ENCODE measurements at regions not wholly inside any gene's neighbourhood (a gene's known extent, or its start where the extent isn't known, plus 50 kb on each side); places are given as distances from the start of the nearest gene placed in this dataset.

DNA sequence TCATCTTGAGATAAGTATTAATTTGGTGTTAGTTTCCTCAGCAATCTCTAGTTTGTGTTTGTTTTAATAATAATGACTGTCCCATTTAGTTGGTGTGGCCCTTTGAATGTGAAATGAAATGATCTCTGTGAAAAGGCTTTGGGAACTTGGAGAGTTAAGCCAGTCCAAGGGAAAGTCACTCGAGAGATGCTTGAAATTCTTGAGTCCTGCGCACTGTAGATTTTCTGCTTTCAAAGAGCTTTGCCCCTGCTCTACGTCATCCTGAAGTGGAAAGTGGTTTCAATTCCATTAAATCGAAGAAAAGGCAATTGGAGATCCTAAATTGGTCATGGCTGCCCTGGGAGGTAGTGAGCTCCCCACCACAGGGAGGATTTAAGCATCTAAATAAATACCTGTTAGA lies 403.8 kb downstream of the ZNF536 start:
- DNase-seq = no peak

DNA sequence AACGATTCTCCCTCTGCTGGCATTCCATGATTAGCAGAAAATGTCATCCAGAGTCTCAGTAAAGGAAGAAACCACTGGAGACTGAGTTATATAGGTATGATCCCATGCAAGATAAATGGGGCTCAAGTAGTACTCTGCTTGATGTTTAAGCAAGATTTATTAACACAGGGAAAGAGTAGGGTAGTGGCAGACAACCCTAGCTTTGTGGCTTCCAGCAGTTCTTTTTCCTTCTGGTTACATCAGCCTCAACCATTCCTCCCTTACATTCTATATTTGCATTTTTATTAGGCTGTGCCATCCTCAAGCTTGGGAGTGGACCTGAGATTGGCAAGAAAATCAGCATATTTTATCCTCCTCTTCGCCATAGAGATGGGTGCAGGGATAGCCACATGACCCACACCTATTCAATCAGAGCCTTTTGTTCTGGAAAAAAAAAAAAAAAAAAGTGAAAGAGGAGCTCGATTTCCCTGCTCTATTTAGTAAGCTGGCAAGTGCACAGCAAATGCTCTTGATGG lies 402.1 kb downstream of the ZNF536 start:
- no peak for DNase-seq

DNA sequence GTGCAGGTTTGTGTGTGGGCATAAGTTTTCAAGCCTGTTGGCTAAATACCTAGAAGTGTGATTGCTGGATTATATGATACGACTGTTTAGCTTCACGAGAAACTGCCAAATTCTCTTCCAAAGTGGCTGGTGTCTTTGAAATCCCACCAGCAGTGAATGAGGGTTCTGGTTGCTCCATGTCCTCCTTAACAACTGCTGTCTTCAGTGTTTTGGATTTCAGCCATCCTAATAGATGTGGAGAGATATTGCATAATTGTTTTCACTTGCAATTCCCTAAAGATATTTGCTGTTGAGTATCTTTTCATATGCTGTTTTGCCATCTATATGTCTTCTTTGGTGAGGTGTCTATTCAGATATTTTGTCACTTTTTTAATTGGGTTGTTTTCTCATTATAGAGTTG lies 390.5 kb downstream of the ZNF536 start:
- DNase-seq = no peak

DNA sequence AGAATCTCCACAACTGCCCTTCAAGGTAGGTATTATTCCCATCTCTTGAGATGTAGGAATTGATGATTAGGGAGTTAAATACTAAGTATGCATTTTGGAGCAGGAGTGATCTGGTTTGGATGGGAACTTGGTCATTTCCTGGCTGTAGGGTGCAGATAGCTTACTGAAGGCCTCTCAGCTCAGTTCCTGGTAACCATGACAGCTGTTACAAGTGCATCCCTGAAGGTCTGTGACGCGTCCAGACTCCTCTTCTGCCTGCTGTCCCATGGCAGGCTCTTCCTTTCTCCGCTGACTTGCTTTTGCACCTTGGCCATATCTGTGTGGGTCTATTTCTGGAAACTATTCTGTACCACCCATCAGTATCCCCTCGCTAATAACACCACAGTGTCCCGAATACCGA lies 387.8 kb downstream of the ZNF536 start:
- DNase-seq = no peak

DNA sequence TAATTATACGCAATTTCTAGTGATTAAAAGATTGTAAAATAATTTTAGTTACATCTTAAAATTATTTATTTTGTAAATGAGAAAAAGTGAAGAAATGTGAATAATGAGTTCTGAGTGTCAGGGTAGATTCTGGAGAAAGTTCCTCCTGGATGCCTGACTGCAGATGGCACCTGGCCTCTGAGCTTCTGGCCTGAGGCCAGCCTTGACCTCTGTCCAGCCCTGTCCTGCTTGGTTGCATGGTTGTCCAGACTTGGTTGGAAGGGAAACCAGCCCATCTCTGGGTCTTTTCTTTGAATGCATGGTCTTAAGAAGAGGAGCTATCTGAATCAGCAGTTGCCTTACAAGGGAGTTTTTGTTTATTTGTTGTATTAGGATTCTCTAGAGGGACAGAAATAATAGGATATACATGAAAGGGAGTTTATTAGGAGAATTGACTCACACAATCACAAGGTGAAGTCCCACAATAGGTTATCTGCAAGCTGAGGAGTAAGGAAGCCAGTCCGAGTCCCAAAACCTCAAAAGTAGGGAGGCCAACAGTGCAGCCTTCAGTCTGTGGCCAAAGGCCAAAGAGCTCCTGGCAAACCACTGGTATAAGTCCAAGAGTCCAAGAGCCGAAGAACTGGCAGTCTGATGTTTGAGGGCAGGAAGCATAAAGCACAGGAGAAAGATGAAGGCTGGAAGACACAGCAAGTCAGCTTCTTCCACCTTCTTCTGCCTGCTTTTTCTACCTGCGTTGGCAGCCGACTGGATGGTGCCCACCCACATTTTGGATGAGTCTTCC lies 385.8 kb downstream of the ZNF536 start:
- no peak for DNase-seq

DNA sequence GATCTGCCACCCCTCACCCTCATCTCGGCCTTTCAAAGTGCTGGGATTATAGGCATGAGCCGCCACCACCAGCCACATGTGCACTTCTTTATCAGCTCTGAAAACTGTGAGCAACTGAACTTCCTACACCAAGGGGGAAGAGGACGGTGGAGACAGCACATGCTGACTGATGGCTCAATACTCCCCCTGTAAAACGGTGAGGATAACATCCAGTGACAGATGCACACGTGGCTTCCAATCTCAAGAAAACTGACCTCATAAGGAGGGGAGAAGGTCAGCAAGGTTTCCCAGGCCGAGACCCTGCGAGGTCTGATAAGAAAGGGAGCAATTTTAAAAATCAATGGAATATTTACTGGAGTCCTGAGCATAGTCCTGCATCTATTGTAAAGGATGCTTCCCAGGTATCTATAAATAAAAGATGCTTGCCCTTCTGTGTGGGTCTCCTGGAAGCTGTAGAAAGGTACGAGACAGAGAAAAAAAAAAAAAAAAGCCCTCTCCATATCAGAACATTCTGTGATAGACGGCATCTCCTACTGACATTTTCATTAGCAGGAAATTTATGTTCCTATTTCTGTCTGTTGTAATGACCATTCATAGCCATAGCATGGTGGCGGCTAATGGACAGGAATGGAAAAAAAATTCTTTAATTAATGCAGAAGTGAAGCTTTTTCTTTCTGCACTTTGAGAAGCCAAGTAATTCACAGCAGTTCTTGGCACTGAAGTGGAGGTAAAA lies 385.1 kb downstream of the ZNF536 start:
- no peak for DNase-seq

DNA sequence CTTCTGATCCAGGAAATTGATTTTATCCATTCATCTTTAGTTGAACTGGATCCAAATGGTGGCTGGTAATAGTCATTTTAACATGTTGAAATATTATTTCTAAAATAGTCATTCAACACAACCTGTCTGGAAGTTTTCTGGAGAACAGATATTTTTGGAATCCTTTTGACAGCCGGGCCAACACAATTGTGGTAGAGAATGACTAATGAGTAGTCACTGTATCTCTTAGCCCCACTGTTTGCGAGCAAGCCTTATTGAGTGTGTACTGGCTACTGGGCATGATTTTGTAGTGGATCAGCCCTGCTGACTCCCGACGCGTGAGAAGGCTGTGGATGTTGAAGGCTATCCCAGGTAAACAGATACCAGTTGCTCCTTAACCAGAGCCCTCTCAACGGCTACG lies 383.4 kb downstream of the ZNF536 start:
- DNase-seq = no peak

DNA sequence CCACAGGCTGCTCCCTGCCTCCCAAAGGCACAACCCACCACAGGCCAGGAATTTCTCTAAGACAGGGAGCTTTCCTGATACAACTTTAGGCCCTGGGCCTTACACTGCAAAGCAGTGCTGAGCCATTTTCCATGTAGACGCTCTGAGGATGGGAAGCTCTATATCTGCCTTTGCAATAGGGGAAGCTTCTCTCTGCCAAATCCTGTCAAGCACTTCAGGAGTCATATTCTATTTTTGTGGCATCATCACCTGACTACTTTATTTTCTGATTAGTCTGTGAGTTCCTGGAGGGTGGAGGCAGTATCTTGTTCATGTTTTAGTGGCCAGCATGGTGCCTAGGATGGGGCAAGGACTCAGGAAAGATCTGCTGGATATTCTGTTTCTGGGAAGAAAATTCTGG lies 382.0 kb downstream of the ZNF536 start:
- no peak for DNase-seq

DNA sequence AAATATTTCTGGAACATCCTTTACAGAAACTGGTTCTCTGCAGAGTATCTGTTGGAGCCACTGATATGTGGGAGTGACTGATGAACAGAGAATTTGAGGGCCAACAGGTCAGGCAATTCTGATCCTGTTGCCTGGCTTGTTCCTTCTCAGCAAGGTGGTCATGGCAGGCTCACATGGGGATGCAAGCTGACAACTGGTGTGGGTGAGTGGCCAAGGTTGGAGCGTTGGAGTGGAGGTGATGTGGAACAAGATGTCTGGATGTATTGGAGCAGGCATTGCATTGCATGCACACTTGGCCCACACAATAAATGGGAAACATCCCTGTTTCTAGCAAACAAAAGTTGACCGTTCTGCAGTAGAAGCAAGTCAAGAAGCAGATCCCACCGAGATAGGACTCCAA lies 380.7 kb downstream of the ZNF536 start:
- DNase-seq = no peak

DNA sequence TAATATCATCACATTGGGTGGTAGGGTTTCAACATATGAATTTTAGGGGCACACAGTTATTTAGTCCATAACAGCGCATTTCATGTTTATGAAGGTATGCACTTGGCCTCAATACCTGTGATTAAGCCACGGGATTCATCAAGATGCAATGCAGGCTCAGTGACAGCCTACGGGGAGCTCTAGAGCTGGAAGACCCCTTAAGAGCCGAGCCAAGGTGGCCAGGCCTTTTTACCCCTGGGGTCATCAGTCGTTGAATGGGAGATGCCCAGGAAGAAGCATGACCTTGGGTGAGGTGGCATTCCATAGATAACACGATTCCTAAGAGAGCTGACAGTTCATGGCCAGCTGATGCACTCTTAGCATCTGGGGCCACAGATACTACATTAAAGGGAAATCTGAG lies 380.0 kb downstream of the ZNF536 start:
- DNase-seq = no peak

DNA sequence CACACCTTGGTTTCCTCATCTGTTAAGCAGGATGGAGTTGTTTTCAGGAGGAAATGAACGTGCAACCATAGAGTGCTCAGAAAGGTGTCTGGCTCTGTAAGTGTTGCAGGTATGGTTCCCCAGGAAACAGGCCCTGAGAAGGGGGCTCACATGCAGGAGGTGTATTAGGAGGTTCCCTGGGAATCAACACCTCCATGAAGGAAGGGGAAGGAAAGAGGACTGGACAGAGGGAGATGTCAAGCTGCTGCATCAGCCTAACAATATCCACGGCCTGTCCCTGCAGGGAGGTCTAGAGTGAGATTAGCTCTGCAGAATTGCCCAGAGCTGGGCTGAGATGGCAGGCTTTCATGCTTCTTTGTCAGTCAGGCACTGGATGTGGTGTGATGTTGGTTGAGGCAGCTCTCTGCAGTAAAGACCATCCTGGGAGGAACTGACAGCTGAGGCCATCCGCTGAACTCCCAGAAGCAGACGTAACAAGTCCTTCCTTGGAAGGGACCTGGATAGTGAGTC lies 373.3 kb downstream of the ZNF536 start:
- no peak for DNase-seq

DNA sequence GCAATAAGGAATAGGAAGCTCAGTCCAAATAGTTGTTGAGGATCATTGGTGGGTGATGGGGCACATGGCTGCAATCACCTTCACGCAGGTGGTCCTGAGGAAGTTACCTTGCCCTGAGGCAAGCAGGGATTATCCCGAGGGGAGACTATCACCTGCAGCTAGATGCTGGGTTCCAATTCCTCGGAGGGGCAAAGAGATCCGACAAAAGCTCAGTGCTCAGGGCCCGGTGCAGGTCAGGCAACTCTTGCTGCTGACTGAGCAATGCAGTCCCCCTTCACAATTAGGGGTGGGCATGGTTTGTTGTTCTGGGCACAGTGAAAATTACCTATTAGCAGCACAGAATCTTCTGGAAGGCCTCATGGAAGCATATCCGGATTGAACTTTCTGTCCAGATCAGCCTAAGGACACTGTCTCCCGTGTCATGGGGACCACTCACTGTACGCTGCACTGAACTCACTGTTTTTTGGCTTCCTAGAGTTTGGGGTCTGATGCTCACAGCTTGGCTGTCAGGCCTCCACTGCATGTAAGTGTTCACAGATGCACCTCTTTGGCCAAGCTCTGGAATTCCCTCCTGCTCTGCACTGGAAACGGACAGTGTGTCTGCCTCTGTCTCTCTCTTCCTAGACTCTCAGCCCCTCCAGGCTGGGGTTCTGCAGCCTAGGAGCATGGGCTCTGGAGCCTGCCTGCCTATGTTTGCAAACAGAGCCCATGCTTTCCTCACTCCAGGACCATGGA lies 372.7 kb downstream of the ZNF536 start:
- no peak for DNase-seq

DNA sequence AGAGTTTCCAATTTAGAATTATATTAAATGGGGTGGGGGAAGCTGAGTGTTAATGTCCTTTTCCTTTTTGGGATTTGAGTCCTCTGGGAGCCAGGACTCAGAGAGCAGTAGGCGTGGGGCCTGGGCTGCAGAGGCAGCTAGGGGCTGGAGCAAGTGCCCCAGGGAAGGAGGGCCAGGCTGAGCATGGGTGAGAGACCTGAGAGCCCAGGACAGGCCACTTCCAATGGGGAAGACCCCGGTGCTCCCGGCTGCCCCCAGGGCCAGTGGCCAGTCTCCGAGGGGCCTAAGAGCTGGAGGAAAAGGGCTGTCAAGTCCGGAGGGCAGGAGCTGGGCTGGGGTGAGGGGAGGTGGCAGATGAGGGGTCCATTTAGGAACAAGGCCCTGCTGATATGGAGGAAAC lies 371.5 kb downstream of the ZNF536 start:
- no peak for DNase-seq

DNA sequence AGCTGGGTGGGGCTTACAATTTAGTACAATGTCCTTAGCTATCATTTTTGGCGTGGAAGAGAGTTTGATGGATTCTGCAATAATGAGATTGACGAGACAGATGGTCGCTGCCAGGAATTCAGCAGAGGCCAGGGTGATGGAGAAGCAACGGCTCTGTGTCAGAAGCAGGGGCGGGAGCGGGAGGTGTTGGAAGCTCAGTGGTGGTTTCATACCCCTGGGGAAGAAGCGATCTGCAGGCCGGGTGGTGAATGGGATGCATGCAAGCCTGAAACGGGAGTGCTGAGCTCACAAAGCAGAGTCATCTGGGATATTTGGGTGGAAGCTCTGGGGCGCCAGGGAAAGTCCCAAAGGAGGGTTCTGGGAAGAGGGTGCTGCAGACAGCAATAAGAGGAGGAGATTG lies 370.8 kb downstream of the ZNF536 start:
- no peak for DNase-seq

DNA sequence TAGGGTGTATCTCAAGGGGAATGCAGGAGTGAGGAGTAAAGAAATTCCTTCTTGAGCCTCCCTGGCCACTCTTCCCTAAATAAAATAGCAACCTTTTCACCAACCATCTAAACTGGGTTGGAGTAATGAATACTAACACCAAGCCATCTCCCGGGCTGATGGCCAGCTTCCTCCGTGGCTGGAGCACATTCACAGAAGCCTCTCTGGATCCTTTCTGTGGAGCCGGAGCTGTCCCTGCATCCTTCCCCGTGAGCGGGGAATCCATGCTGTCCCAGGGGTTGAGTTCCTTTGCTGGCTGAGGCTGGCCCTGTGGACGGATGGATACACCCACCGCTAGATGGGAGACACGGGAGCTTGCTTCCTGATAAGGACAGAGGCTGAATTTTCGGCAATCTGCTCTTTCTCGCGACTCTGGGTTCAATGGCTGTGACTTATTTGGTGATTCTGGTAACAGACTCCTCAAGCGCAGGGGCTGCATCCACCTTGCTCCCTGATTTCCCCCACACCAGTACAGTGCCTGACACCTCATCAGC lies 370.3 kb downstream of the ZNF536 start:
- DNase-seq = no peak

DNA sequence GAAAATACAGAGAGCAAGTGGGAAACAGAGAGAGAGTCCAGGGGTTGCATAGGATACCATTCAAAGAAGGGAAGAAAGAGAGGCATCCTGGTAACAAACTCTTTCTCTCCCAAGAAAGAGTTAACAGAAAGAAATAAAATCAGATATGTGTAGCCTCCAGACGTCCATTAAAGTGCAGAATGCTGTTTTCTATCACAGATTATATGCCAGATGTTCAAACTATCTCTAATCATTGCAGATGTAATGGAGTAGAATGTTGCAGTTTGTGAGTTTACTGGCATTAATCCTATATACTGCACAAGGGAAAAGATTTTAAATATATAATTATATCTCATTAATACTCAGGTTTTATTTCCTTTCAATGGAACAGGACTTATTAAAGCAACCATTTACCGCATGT lies 369.4 kb downstream of the ZNF536 start:
- DNase-seq = no peak

DNA sequence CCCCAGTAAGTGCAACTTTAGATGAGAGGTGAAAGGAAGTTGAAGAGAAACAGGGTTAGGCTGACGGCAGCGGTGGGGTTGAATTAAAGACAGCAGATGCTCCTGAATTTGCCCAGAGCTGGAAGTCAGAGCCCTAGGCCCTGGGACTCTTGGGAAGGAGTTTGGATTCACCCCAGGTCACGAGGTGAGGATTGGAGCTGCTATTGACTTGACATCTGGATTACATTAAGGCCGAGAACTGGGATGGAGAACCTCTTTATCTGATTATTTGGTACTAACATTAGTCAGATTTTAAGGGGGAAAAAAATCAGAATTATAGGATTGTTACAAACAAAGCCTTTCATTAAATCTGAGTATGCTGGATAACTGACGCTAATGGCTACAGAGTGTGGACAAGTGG lies 367.2 kb downstream of the ZNF536 start:
- no peak for DNase-seq

DNA sequence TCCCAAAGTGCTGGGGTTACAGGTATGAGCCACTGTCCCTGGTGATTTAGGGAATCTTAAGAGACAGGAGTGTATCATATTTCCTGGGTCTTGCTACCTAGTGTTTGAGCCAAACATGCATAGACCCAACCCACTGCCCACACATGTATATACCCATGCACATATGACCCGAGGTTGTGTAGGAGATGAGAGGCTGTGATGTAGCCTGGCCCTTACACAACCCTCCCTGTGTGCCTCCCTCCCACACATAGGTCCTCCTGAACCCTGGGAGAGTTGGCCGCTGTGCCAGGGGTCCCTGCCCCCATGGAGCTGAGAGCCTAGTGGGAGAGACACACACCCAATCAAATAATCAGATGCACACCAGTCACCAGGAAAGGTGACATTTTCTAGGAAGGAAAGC lies 365.9 kb downstream of the ZNF536 start:
- no peak for DNase-seq

DNA sequence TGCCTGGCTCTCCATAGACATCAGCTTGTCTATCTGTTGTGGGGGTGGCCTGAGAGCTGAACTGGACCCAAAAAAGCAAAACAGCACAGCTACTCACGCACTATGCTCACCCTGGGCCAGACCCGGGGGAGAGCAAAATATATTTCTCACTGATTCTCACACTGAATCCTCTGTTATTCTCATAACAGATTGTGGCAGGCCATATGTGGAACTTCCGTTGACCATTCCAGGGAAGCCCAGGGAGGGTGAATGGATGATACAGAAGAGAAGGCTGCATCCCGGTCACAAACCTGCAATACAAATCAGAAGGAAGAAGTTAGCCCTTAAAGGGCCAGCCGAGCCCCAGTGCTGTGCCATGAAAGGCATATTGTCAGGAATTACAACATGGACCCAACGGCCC lies 362.5 kb downstream of the ZNF536 start:
- no peak for DNase-seq

DNA sequence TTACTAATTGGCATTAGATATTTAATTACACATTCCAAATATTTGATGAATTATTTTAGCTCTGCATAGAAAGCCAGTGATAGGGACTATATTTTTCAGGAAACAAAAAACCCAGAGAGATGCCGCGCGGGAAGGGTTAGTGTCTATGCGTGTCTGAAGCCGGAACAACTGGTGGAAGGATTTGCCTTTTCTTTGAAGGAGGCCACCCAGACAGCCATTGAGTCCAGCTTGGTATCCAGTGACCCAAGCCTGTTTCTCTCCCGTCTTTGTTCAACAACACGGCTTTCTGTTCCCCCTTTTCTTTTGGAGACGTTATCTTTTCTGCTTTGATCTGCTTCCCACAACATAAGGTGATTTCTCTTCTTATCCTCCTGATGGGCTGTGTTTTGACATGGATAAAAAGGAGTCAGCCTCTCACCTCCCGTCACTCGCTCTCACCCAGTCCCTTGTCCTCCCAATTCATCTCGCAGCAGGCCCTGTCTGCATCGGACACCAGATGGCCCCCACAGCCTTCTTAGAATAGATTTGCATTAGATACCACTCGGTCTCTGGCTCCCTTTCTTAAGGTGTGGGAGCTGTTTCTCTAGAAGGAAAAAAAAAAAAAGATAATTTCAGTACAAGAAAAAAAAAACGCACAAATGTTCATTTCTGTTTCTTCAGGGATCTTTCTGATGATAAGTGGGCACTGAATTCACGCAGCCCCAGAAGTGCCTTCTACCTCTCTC lies 361.8 kb downstream of the ZNF536 start:
- no peak for DNase-seq

DNA sequence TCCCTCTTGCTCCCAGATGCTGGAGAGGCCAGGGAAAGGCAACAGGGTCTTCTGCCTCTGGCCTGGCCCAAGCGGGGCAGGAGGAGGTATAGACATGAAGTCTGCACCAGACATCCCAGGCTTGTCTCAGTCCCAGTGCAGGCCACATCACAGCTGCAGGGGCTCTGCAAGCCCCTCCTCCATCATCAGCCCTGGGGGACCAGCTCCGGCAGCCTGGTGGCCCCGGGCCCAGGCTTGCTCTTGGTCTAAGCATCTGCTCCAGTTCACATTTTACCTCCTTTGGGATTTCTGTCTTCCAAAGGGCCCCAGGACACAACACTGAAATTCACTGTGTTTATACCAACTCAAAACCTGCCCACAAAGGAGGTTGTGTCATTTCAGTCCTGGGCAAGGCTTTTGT lies 359.4 kb downstream of the ZNF536 start:
- no peak for DNase-seq

DNA sequence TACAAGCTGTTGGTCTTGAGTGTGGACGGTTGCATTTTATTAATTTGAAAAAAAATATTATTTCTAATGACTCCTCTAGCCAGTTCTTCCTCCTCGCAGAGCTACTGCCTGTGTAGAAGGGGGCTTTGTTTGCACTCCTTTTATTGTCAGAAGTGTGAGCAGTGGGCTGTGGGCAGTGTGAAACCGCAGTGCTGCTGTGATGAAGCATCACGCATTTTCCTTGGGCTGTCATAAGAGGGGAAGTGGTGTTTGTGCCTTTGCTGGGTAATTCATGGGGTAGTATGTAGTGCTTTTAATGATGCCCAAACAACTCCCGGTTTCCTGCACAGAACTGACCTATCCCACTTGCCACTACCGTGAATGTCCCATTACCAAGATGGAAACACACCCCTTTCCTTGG lies 357.3 kb downstream of the ZNF536 start:
- DNase-seq = no peak

DNA sequence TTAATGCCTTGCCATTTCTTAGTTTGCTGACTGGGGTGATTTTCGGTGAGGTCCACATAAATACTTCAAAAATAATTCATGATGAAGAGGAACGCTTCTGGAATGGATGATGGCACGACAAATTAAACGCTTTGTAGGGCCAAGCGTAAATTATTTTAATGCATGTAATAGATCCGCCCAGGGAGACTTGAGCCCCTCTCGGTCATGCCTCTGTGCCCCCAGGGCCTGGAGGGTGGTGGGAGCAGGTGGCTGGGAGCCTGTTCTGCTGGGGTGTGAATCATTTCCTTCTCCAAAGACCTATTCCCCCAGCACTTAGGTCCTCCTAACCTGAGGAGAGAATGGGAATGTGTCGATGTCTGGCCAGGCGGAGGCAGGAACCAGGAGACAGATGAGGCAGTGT lies 350.6 kb downstream of the ZNF536 start:
- DNase-seq = no peak
